GM19328 (cell line): ENCODE measurements at regions not wholly inside any gene's neighbourhood (a gene's known extent, or its start where the extent isn't known, plus 50 kb on each side); places are given as distances from the start of the nearest gene placed in this dataset.

Source experiments
- ATAC-seq: cut with Tn5 transposase; IDR thresholded peaks from one replicate; pipeline ENCODE4 v1.9.1; 2021; ENCODE audit warnings: mild to moderate bottlenecking, moderate library complexity; ENCODE audit not compliant: unreplicated experiment

- no peak for ATAC-seq
Observed at GRCh38 chr2:186274936-186275575, 211.0 kb upstream of the ZC3H15 start.

- ATAC-seq, result no peak
Observed at GRCh38 chr2:186276909-186277308, 209.2 kb upstream of the ZC3H15 start.

GRCh38 chr2:186281726-186282125 is 204.3 kb upstream of the ZC3H15 start:
- ATAC-seq, result no peak

GRCh38 chr2:186294248-186294888 is 191.7 kb upstream of the ZC3H15 start:
- no peak for ATAC-seq

GRCh38 chr2:186299610-186300009 is 186.4 kb upstream of the ZC3H15 start:
- no peak for ATAC-seq

GRCh38 chr2:186302263-186302662 is 183.8 kb upstream of the ZC3H15 start:
- no peak for ATAC-seq

GRCh38 chr2:186303091-186303490 is 183.0 kb upstream of the ZC3H15 start:
- no peak for ATAC-seq

- ATAC-seq, result no peak
Observed at GRCh38 chr2:186304064-186304463, 182.0 kb upstream of the ZC3H15 start.

GRCh38 chr2:186306754-186307153 is 179.3 kb upstream of the ZC3H15 start:
- no peak for ATAC-seq

- no peak for ATAC-seq
Observed at GRCh38 chr2:186307871-186308270, 178.2 kb upstream of the ZC3H15 start.

- ATAC-seq, result no peak
Observed at GRCh38 chr2:186308347-186308746, 177.7 kb upstream of the ZC3H15 start.

- ATAC-seq, result no peak
Observed at GRCh38 chr2:186309901-186310300, 176.2 kb upstream of the ZC3H15 start.

GRCh38 chr2:186319105-186319504 is 167.0 kb upstream of the ZC3H15 start:
- ATAC-seq, result no peak

GRCh38 chr2:186325827-186326535 is 160.1 kb upstream of the ZC3H15 start:
- ATAC-seq, result no peak

- peak; percentile 62 for ATAC-seq
Observed at GRCh38 chr2:186327251-186327868, 158.7 kb upstream of the ZC3H15 start.

- ATAC-seq, result no peak
Observed at GRCh38 chr2:186328838-186329237, 157.2 kb upstream of the ZC3H15 start.

- ATAC-seq, result no peak
Observed at GRCh38 chr2:186330050-186330449, 156.0 kb upstream of the ZC3H15 start.

GRCh38 chr2:186339716-186340115 is 146.3 kb upstream of the ZC3H15 start:
- no peak for ATAC-seq

- ATAC-seq, result no peak
Observed at GRCh38 chr2:186342029-186342428, 144.0 kb upstream of the ZC3H15 start.

- ATAC-seq, result no peak
Observed at GRCh38 chr2:186345745-186346144, 140.3 kb upstream of the ZC3H15 start.

- ATAC-seq, result no peak
Observed at GRCh38 chr2:186346216-186346615, 139.8 kb upstream of the ZC3H15 start.

GRCh38 chr2:186347472-186347871 is 138.6 kb upstream of the ZC3H15 start:
- no peak for ATAC-seq
